ENCODE measurements at regions not wholly inside any gene's neighbourhood (a gene's known extent, or its start where the extent isn't known, plus 50 kb on each side); places are given as distances from the start of the nearest gene placed in this dataset.

- no peak overlapping the region for H3K4me3 ChIP-seq (ENCODE audit: low read length)
- no peak overlapping the region for H2AFZ ChIP-seq (ENCODE audit: low read depth, low read length)
- no peaks in the 10 kb centered on the region for H3K27me3 ChIP-seq (ENCODE audit: low read depth, low read length)
- no peaks in the 10 kb centered on the region for H3K36me3 ChIP-seq (replicated peaks; ENCODE audit: low read depth, low read length)
- H3K9me3 ChIP-seq (ENCODE audit: insufficient read depth, low read length): no peaks in the 10 kb centered on the region
- H3K27ac ChIP-seq (ENCODE audit: low read length): no peak overlapping the region
- no peaks in the 10 kb centered on the region for H4K20me1 ChIP-seq (ENCODE audit: insufficient read depth, low read length)
- H3K4me2 ChIP-seq (ENCODE audit: low read length): no peak overlapping the region
- no peaks in the 10 kb centered on the region for H3K4me1 ChIP-seq (ENCODE audit: low read length)
- no peak overlapping the region for H3K9ac ChIP-seq (ENCODE audit: low read length)
- H3K79me2 ChIP-seq (ENCODE audit: low read length): no peaks in the 10 kb centered on the region
- TF ChIP-seq CTCF (IDR thresholded peaks at IDR 0.05; ENCODE audit: low read depth, low read length) (no peak), EZH2phosphoT487 (IDR thresholded peaks at IDR 0.05; ENCODE audit: low read depth) (no peak)
These were observed 100.8 kb downstream of the C9orf50 start for GRCh38 chr9:129520082-129520481.

GRCh38 chr9:129518074-129518473 lies 102.8 kb downstream of the C9orf50 start:
- Histone ChIP-seq H4K20me1 (ENCODE audit: insufficient read depth, low read length) (no peaks in the 10 kb centered on the region), H3K9ac (ENCODE audit: low read length) (no peak overlapping the region), H3K4me1 (ENCODE audit: low read length) (no peaks in the 10 kb centered on the region), H2AFZ (ENCODE audit: low read depth, low read length) (no peak overlapping the region), H3K4me3 (ENCODE audit: low read length) (no peak overlapping the region), H3K27me3 (ENCODE audit: low read depth, low read length) (no peaks in the 10 kb centered on the region), H3K79me2 (ENCODE audit: low read length) (no peaks in the 10 kb centered on the region), H3K4me2 (ENCODE audit: low read length) (no peak overlapping the region), H3K27ac (ENCODE audit: low read length) (no peak overlapping the region), H3K9me3 (ENCODE audit: insufficient read depth, low read length) (peaks cover 11% of the 10 kb centered on the region; the same call in 1 of the 2 replicates), H3K36me3 (replicated peaks; ENCODE audit: low read depth, low read length) (no peaks in the 10 kb centered on the region)
- TF ChIP-seq EZH2phosphoT487 (IDR thresholded peaks at IDR 0.05; ENCODE audit: low read depth) (no peak), CTCF (IDR thresholded peaks at IDR 0.05; ENCODE audit: low read depth, low read length) (no peak)

- no peak overlapping the region for H3K4me3 ChIP-seq (ENCODE audit: low read length)
- H3K27ac ChIP-seq (ENCODE audit: low read length): no peak overlapping the region
- H3K27me3 ChIP-seq (ENCODE audit: low read depth, low read length): no peaks in the 10 kb centered on the region
- H4K20me1 ChIP-seq (ENCODE audit: insufficient read depth, low read length): no peaks in the 10 kb centered on the region
- H3K4me1 ChIP-seq (ENCODE audit: low read length): no peaks in the 10 kb centered on the region
- H2AFZ ChIP-seq (ENCODE audit: low read depth, low read length): no peak overlapping the region
- peaks cover 11% of the 10 kb centered on the region; the same call in 1 of the 2 replicates for H3K9me3 ChIP-seq (ENCODE audit: insufficient read depth, low read length)
- no peaks in the 10 kb centered on the region for H3K36me3 ChIP-seq (replicated peaks; ENCODE audit: low read depth, low read length)
- H3K4me2 ChIP-seq (ENCODE audit: low read length): no peak overlapping the region
- no peaks in the 10 kb centered on the region for H3K79me2 ChIP-seq (ENCODE audit: low read length)
- no peak overlapping the region for H3K9ac ChIP-seq (ENCODE audit: low read length)
- no peak for TF ChIP-seq EZH2phosphoT487 (IDR thresholded peaks at IDR 0.05; ENCODE audit: low read depth)
- TF ChIP-seq CTCF (IDR thresholded peaks at IDR 0.05; ENCODE audit: low read depth, low read length): no peak
These were observed 103.9 kb downstream of the C9orf50 start for GRCh38 chr9:129517006-129517405.

GRCh38 chr9:129514891-129515290 lies 106.0 kb downstream of the C9orf50 start:
- Histone ChIP-seq H3K36me3 (replicated peaks; ENCODE audit: low read depth, low read length) (no peaks in the 10 kb centered on the region), H3K4me3 (ENCODE audit: low read length) (no peak overlapping the region), H4K20me1 (ENCODE audit: insufficient read depth, low read length) (no peaks in the 10 kb centered on the region), H3K9ac (ENCODE audit: low read length) (no peak overlapping the region), H3K27me3 (ENCODE audit: low read depth, low read length) (no peaks in the 10 kb centered on the region; the same call in 1 of the 2 replicates), H3K79me2 (ENCODE audit: low read length) (no peaks in the 10 kb centered on the region), H3K4me2 (ENCODE audit: low read length) (no peak overlapping the region), H3K4me1 (ENCODE audit: low read length) (no peaks in the 10 kb centered on the region), H3K27ac (ENCODE audit: low read length) (no peak overlapping the region), H3K9me3 (ENCODE audit: insufficient read depth, low read length) (peaks cover 11% of the 10 kb centered on the region; the same call in 1 of the 2 replicates), H2AFZ (ENCODE audit: low read depth, low read length) (no peak overlapping the region)
- TF ChIP-seq CTCF (IDR thresholded peaks at IDR 0.05; ENCODE audit: low read depth, low read length) (no peak), EZH2phosphoT487 (IDR thresholded peaks at IDR 0.05; ENCODE audit: low read depth) (no peak)
